ENCODE measurements at regions not wholly inside any gene's neighbourhood (a gene's known extent, or its start where the extent isn't known, plus 50 kb on each side); places are given as distances from the start of the nearest gene placed in this dataset.

DNA sequence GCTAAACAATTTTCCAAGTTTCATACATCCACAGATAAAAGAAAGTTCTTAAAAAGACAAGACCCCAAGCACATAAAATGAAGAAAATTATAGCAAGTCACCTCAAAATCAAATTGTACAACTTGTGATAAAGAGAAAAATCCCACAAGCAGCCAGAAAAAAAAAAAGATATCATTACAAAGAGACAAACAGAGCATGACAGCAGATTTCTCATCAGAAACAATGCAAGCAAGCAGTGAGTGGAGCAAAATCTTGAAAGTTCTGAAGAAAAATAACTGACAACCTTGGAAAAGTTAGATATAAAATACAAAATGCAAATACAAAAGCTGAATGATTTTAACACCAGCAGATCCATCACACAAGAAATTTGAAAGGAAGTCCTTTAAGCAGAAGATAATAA is 194.5 kb upstream of the SOX5 start:
- DNase-seq (ENCODE audit: low read depth in 2 of 2), result no peak

GRCh38 chr12:24139035-24139434 is 189.6 kb upstream of the SOX5 start:
- no peak for DNase-seq (ENCODE audit: low read depth in 2 of 2)

DNA sequence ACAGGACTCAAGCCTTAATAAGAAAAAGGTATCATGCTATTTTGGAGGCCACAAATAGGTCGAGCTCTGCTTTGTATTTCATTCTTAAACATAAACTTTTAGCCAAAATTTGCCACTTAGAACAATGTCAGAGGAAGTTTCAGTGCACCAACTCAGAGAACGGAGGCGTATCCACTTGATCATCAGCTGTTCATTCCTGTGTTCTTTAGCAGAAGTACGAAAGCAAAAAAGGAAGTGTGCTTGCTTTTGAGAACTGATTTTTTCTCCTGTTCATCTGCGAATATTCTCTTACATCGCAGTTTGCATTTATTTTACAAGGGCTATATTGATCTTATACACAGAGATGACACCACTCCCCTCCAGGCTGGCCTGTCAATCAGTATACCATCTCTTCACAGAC is 188.6 kb upstream of the SOX5 start:
- no peak for DNase-seq (ENCODE audit: low read depth in 2 of 2)

DNA sequence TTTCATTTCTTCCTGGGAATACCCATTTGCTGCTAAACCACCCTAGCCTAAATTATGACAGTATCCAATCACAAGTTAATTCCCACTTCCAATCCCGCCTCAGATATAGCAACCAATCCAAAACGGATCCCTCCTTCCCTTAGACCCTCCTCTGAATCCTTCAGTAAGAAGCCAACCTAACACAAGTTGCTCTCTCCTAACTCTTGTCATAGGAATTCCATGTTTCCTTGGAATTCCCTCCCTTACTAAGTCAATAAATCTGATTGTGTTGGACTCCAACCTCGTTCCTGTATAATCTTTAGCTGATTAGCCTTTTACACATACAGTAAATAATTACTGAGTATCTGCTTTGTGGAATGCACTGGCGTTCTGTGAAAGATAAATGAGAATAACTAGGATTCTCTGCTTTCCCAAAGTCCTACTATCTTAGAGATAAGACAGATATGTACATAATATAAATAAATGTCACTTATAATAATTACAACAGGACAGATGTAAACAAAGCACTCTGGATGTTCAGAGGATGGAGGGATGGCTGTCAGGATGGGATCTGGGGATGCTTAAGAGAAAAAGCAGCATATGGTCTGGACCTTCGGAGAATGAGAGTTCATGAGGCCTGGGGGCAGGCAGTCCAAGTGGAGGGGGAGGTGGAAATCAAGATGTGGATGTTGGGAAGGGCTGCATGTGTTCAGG is 185.8 kb upstream of the SOX5 start:
- no peak for DNase-seq (ENCODE audit: low read depth in 2 of 2)

DNA sequence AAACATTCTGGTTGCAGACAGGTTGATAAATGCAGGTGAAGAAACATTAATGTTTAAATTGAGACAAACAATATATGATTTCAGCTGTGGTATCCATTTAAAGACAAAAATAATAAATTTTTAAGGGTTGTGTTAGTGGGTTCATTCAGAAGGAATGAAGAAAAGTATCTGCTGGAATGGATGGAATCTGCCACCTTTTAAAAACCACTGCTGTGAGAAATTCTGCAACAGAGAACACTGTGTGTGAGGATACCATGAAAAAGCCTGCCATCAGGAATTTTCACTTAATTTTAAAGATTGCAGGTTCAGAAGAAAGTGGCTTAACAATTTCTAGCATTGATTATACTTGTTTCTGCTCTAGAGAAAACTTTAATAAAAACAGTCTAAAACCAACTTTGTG is 184.6 kb upstream of the SOX5 start:
- no peak for DNase-seq (ENCODE audit: low read depth in 2 of 2)

DNA sequence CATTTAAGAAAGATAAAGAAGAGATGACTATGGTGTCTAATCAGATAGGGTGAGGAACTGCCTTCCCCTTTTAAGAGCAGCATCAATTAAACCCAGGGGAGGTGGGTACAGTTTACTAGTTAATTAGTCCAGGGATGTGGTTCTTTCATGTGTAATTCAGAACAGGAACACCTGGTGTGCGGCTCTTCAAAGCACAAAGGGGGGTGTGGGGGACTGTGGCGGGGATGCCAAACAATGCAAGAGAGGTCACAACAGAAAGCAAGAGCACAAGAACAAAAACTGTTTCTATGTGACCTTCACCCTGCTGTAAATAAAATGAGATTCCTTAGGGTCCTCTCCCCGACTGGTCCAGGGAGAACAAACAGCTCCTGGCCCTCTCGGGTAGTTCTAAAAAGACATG is 183.9 kb upstream of the SOX5 start:
- DNase-seq (ENCODE audit: low read depth in 2 of 2), result no peak

- DNase-seq (ENCODE audit: low read depth in 2 of 2), result no peak
Measured at GRCh38 chr12:24127919-24128721, 178.7 kb upstream of the SOX5 start.

DNA sequence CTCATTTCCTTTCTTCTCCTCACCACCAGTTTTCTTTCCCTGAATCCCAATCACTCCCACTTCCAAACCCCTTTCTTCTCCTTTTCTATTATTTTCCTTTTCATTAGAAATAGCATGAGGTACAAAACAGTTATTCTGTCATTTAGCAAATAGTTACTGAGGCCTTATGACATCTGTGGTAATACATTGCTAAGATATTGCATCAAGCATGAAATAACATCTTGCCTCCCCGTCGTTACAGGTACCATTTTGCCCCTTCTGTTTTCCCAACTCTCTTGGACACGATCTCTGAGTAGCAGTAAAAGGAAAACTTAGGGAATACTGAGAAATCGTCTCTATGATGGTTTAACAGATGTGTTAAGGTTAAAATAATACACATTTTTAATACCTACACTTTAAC is 175.8 kb upstream of the SOX5 start:
- no peak for DNase-seq (ENCODE audit: low read depth in 2 of 2)

DNA sequence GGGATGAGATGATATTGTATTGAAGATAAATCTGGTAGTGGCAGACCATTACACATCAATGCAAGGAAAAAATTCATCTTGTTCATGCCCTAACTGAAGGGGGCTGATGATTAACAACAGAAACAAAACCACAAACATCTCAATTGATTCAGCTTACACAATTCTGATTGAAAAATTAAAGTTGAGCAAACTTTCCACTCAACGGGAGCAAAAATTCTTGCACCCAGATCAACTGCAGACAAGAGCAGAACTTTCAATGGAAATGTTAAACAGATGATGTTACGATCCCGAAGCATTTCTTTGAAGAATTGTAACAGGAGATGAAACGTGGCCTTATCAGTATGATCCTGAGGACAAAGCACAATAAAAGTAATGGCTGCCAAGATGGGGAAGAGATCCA is 172.4 kb upstream of the SOX5 start:
- DNase-seq (ENCODE audit: low read depth in 2 of 2), result no peak

- no peak for DNase-seq (ENCODE audit: low read depth in 2 of 2)
Measured at GRCh38 chr12:24118668-24119067, 169.2 kb upstream of the SOX5 start.

DNA sequence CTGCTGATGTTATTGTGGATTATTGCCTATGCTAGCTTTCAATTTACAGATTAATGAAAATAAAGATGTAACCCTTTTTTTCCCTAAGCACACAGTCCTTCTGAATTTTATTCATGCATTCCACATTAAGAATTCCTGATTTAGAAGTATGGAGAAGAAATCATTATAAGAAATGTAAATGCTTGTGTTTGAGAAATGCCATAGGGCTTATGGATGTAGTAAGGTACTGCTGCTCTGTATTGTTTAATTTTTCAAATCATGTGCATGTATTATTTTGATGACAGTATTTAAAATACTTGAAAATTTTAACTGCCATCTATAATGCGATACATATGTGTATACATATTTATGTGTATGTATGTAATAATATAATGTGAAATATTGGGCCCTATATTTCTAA is 167.1 kb upstream of the SOX5 start:
- no peak for DNase-seq (ENCODE audit: low read depth in 2 of 2)

- no peak for DNase-seq (ENCODE audit: low read depth in 2 of 2)
Measured at GRCh38 chr12:24113701-24114100, 164.2 kb upstream of the SOX5 start.

GRCh38 chr12:24111616-24112015 is 162.1 kb upstream of the SOX5 start:
- DNase-seq (ENCODE audit: low read depth in 2 of 2), result no peak

GRCh38 chr12:24111086-24111485 is 161.6 kb upstream of the SOX5 start:
- no peak for DNase-seq (ENCODE audit: low read depth in 2 of 2)

DNA sequence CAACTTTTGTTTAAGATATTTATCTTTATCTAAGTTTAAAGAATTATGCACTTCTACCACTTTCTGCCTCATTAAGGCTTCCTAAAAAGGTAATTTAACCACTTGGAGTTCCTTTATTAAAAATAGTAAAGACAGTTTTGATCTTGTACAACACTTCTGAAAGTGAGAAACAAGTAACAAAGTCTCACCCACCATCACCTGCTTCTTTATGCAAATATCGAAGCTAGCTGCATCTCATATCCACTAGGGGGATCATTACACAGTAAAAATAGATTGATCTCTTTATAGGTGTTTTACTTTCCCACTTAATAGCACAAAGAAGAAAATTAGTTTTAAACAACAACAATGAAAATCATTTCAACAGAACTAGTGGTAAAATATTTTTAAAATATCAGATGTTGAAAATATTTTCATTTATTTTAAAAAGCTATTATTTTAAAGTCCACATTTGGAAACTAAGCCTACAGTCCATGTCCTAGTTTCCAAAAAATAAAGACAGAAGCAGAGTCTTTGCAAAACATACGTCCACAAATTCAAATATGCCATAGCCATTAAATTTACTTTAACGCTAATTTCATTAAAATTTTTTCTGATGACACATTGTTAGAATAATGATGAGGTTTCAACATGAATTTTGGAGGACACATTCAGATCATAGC is 160.0 kb upstream of the SOX5 start:
- DNase-seq (ENCODE audit: low read depth in 2 of 2), result no peak

DNA sequence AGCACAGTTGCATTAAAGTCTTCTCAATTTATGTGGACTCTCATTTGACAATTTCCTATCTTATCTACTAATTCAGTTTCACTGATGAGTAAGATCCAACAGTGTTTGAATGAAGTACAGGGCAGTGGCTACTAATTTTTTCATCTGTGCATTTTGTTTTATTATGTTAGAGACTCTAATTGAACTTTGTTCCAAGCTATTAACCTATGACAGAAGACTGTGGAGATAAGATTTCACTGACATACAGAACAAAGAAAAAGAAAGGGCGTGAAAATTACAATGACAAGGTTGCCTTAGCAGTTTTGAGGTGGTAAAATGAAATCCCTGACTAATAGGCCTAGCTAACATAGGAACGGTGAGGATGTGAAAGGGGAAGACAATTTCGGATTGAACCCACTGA is 153.2 kb upstream of the SOX5 start:
- no peak for DNase-seq (ENCODE audit: low read depth in 2 of 2)

DNA sequence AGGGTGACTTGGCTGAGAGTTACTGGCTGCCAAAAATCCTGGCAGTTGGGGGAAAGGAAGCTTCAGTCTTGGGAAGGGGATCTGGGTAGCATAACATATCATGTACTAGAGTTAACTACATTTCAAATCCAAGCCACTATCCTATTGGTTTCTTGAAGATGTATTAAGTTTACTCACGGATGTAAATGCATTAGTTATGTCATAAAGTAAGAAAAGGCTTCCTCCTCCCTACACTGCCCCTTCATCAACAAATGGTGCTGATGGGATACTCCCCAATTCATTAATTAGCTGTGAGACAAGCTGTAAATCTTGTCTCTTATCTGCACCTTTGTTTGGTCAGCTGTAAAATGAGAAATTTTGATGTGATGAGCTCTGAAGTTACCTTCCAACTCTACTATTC is 150.1 kb upstream of the SOX5 start:
- DNase-seq (ENCODE audit: low read depth in 2 of 2), result no peak

DNA sequence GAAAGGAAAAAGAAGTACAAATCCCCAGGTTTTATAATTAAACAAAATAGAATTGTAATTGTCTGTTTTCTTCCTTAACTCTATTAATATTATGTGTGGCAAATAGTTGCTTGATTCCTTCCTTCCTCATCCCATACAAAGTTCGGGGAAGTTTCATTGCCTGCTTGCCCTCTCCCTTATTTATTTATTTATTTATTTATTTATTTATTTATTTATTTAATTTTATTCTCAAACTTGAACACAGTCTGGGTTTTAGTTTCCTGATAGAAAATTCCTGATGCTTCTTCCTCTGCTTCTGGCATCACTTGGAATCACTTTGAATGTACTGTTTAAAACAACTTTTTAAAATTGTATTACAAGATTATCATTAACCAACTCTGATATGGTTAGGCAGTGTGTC is 145.8 kb upstream of the SOX5 start:
- DNase-seq (ENCODE audit: low read depth in 2 of 2), result no peak

- no peak for DNase-seq (ENCODE audit: low read depth in 2 of 2)
Measured at GRCh38 chr12:24089510-24089890, 140.0 kb upstream of the SOX5 start.

GRCh38 chr12:24088751-24089509 is 139.5 kb upstream of the SOX5 start:
- DNase-seq (ENCODE audit: low read depth in 2 of 2), result no peak

DNA sequence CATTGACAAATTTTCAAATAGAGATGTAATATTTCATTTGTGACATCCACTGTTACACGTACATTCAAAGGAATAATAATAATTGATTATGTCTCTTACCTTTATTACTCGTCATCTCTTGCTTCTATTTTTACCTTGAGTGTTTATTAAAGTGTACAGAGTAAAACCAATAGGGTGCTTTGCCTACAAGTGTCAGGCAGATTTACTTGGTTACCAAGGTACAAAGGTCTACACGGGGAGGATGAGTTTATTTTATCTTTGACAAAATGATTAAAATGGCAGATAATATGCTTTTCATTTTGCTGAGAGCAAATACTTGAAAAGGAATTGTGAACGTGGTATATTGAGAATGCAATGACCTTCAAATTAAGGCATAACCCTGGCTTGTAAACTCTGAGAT is 137.8 kb upstream of the SOX5 start:
- DNase-seq (ENCODE audit: low read depth in 2 of 2), result no peak

DNA sequence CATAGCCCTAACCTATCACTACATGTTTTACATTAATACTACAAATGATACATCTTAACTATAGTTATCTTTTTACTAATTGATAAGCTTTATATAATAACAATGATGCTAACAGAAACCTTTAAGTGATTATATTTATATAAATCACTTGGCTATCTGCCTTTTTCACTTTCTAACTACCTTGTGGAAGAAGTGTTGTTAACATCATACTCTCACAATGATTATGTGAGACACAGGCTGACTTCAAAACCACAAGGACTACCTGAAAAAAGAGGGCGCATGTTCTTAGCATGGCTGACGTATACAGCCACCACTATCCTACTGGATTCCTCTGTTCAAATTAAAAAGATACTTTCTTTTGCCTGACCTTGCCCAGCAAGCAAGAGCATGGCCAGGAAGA is 135.3 kb upstream of the SOX5 start:
- no peak for DNase-seq (ENCODE audit: low read depth in 2 of 2)

Measured in stimulated activated CD8-positive, alpha-beta memory T cell treated with anti-CD3 and anti-CD28 coated beads, Interleukin-15, amount 100 ng/mL, for 48 hours (primary cell).